SK-N-MC (cell line): ENCODE measurements at regions not wholly inside any gene's neighbourhood (a gene's known extent, or its start where the extent isn't known, plus 50 kb on each side); places are given as distances from the start of the nearest gene placed in this dataset.

Source experiments
- EZH2 ChIP-seq: fragments of 200-600 bp; sonication (generic); IDR thresholded peaks from one replicate; pipeline ENCODE4 v1.6.1; 2017; ENCODE audit warnings: antibody characterized with exemption
- FOXP2 ChIP-seq: optimal IDR thresholded peaks from 2 replicates; pipeline ENCODE3; 2011; ENCODE audit warnings: mild to moderate bottlenecking, moderate library complexity; ENCODE audit not compliant: insufficient read depth; ENCODE audit errors: extremely low read length, control extremely low read depth
- POLR2AphosphoS5 ChIP-seq: IDR thresholded peaks from 2 replicates; pipeline ENCODE4 v1.6.1; 2012; ENCODE audit warnings: mild to moderate bottlenecking, low read depth, low read length, borderline replicate concordance

DNA sequence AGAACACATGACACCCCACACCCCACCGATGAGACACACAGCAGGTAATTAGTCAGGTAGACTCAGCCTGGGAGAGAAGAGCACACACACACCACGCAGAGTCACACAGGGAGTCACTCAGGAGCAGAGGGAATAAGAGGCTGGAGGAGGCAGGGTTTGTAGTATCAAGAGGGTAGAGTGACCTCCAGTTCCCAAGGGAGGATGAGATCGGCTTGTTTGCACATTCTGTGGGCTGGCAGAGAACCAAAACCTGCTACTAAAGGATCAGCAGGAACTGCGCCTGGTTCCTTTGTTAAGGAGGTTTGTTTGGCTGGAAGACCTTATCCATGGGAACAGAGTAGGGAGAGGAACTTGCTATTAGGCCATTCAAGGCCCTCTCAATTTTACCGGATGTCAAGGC lies 281.4 kb upstream of the SLCO3A1 start:
- TF ChIP-seq POLR2AphosphoS5 (no peak), EZH2 (no peak), FOXP2 (no peak)
